HEK293T (cell line): ENCODE measurements at regions not wholly inside any gene's neighbourhood (a gene's known extent, or its start where the extent isn't known, plus 50 kb on each side); places are given as distances from the start of the nearest gene placed in this dataset.

Experiments used
- CTCF ChIA-PET: fragments of 350-600 bp; formaldehyde crosslinking; extraction: SDS; loops from one replicate; lab custom pipeline; 2021; ENCODE audit warnings: antibody characterized with exemption, inconsistent platforms; lab: Yijun Ruan, JAX
- POLR2A ChIA-PET: fragments of 350-600 bp; formaldehyde crosslinking; extraction: SDS; loops from one replicate; lab custom pipeline; 2020; ENCODE audit warnings: antibody characterized with exemption, inconsistent platforms; lab: Yijun Ruan, JAX
- DNase-seq: peaks from one replicate; pipeline ENCODE4 v3.0.0; 2012; ENCODE audit warnings: mixed read lengths; ENCODE audit errors: extremely low spot score
- ARNT ChIP-seq: fragments of 450-650 bp; IDR thresholded peaks from 2 replicates; pipeline ENCODE4 v1.6.1; 2017; ENCODE audit warnings: mild to moderate bottlenecking
- BHLHE40 ChIP-seq: fragments of 450-650 bp; IDR thresholded peaks from 2 replicates; pipeline ENCODE4 v1.6.1; 2016; ENCODE audit warnings: mild to moderate bottlenecking, moderate library complexity, borderline replicate concordance
- CTBP1 ChIP-seq: fragments of 450-650 bp; IDR thresholded peaks from 2 replicates; pipeline ENCODE4 v1.6.1; 2016; ENCODE audit warnings: borderline replicate concordance
- ELF4 ChIP-seq: fragments of 450-650 bp; IDR thresholded peaks from 2 replicates; pipeline ENCODE4 v1.6.1; 2017; ENCODE audit warnings: antibody characterized with exemption
- FOXA1 ChIP-seq: fragments of 450-650 bp; IDR thresholded peaks from 2 replicates; pipeline ENCODE4 v1.6.1; 2016; ENCODE audit warnings: mild to moderate bottlenecking
- FOXK2 ChIP-seq: fragments of 450-650 bp; IDR thresholded peaks from 2 replicates; pipeline ENCODE4 v1.6.1; 2016; ENCODE audit warnings: mild to moderate bottlenecking
- FOXM1 ChIP-seq: fragments of 450-650 bp; IDR thresholded peaks from 2 replicates; pipeline ENCODE4 v1.6.1; 2017; ENCODE audit warnings: mild to moderate bottlenecking, borderline replicate concordance
- HDGF ChIP-seq: fragments of 450-650 bp; IDR thresholded peaks from 2 replicates; pipeline ENCODE4 v1.6.1; 2017; ENCODE audit warnings: antibody characterized with exemption, borderline replicate concordance
- L3MBTL2 ChIP-seq: fragments of 450-650 bp; conservative IDR thresholded peaks from 2 replicates; pipeline ENCODE4 v1.6.1; 2016; ENCODE audit warnings: mild to moderate bottlenecking
- LEF1 ChIP-seq: fragments of 450-650 bp; IDR thresholded peaks from 2 replicates; pipeline ENCODE4 v1.6.1; 2017; ENCODE audit warnings: mild to moderate bottlenecking, borderline replicate concordance
- NFRKB ChIP-seq: fragments of 450-650 bp; IDR thresholded peaks from 2 replicates; pipeline ENCODE4 v1.6.1; 2016; ENCODE audit warnings: mild to moderate bottlenecking, moderate library complexity
- PKNOX1 ChIP-seq: fragments of 450-650 bp; IDR thresholded peaks from 2 replicates; pipeline ENCODE4 v1.6.1; 2016
- SP1 ChIP-seq: fragments of 450-650 bp; IDR thresholded peaks from 2 replicates; pipeline ENCODE4 v1.6.1; 2017
- SUZ12 ChIP-seq: fragments of 450-650 bp; IDR thresholded peaks from 2 replicates; pipeline ENCODE4 v1.6.1; 2016; ENCODE audit warnings: mild to moderate bottlenecking
- TARDBP ChIP-seq: fragments of 450-650 bp; IDR thresholded peaks from 2 replicates; pipeline ENCODE4 v1.6.1; 2016
- ZNF384 ChIP-seq: fragments of 450-650 bp; IDR thresholded peaks from 2 replicates; pipeline ENCODE4 v1.6.1; 2016

DNA sequence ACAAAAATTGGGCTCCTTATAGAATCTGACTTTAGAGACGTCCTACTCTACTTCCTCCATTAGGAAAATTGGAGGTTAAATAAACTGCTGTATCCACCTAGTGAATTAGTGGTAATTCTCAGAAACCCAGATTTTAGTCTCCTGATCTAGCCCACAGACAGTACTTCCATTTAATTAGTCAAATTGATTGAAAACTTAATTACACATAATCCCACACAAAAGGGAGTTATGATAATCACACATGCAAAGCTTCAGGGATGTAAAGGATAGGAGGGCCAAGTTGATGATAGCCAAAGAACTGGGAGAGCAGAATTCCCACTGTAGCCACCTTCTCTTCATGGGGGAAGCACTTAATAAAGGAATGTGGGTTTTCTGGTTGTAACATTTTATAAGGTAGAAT is 471.9 kb downstream of the TMEM182 start:
- TF ChIP-seq BHLHE40 = no peak
- TF ChIP-seq ZNF384 = no peak
- no peak for TF ChIP-seq L3MBTL2
- TF ChIP-seq FOXA1 = no peak
- TF ChIP-seq NFRKB = no peak
- no peak for TF ChIP-seq PKNOX1
- CTCF ChIA-PET = interaction anchor here (0.7 kb wide), 1 partner anchor 131 kb away, joined by 6 read pairs; no protein-coding TSS in a partner anchor
- DNase-seq = no peak
- POLR2A ChIA-PET = no interaction called here

- CTCF ChIA-PET = no interaction called here
- POLR2A ChIA-PET = no interaction called here
- no peak for DNase-seq
- TF ChIP-seq NFRKB (no peak), FOXM1 (no peak), HDGF (no peak), PKNOX1 (no peak), LEF1 (no peak)
Observed at GRCh38 chr2:103235283-103235682, 473.5 kb downstream of the TMEM182 start.

DNA sequence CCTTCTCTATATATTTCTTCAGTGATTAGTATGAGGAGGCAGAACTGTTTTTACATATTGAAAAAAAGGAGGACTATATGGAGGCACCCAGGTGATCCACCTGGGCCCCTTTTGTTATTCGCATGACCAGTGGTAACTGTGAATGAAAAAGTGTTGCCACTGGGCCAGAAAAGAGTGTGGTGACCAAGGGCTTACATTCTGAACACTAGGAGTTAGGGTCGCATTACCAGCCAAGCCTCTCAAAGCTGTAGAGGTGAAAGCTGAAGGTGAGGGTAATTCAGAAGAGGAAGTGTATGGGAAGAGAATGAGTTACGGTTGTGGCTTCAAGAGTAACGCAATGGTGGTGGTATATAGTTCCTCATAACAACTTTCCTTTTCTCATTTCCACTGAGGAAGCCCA is 487.6 kb downstream of the TMEM182 start:
- POLR2A ChIA-PET = no interaction called here
- DNase-seq = no peak
- CTCF ChIA-PET = no interaction called here
- no peak for TF ChIP-seq ARNT
- no peak for TF ChIP-seq ZNF384
- TF ChIP-seq PKNOX1 = no peak
- TF ChIP-seq FOXM1 = no peak
- TF ChIP-seq LEF1 = no peak
- TF ChIP-seq L3MBTL2 = no peak
- TF ChIP-seq FOXK2 = no peak
- no peak for TF ChIP-seq ELF4
- TF ChIP-seq SUZ12 = no peak
- no peak for TF ChIP-seq TARDBP
- TF ChIP-seq NFRKB = no peak
- TF ChIP-seq HDGF = no peak
- TF ChIP-seq FOXA1 = no peak
- no peak for TF ChIP-seq SP1
- no peak for TF ChIP-seq BHLHE40
- no peak for TF ChIP-seq CTBP1

- ChIA-PET CTCF (no interaction called here), POLR2A (no interaction called here)
- DNase-seq = no peak
- TF ChIP-seq TARDBP (no peak), LEF1 (no peak), FOXA1 (no peak), ZNF384 (no peak), ARNT (no peak), ELF4 (no peak), FOXK2 (no peak), BHLHE40 (no peak), SUZ12 (no peak), HDGF (no peak), PKNOX1 (no peak), NFRKB (no peak), SP1 (no peak), L3MBTL2 (no peak), FOXM1 (no peak), CTBP1 (no peak)
Observed at GRCh38 chr2:103252781-103253180, 490.9 kb downstream of the TMEM182 start.

DNA sequence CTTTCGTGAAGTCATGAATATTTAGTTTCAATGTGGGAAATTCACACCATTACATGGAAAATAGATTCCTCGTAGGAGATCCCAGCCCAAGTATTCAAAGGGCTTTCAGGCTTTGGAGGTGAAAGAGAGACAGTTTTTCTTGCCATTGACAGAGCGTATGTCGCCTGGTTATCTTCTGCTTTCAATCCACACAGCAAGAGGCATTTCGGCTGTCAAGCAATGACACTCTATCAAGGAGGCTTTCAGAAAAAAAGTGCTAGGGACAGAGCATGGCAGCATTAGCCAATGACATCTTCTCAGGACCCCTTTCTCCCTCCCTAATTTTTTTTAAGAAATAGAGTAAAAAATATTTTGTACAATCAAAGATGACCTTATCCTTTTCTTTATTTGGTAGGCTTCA is 492.8 kb downstream of the TMEM182 start:
- POLR2A ChIA-PET = no interaction called here
- DNase-seq = no peak
- CTCF ChIA-PET = no interaction called here
- TF ChIP-seq ARNT = no peak
- TF ChIP-seq FOXK2 = no peak

- CTCF ChIA-PET = no interaction called here
- no peak for DNase-seq
- TF ChIP-seq L3MBTL2 (no peak), HDGF (no peak), SP1 (no peak), PKNOX1 (no peak), ARNT (no peak), ELF4 (no peak), FOXM1 (no peak), ZNF384 (no peak), FOXA1 (no peak), CTBP1 (no peak), NFRKB (no peak), BHLHE40 (no peak), FOXK2 (no peak), LEF1 (no peak)
- POLR2A ChIA-PET = no interaction called here
Observed at GRCh38 chr2:103264058-103264768, 502.4 kb downstream of the TMEM182 start.
